ENCODE measurements at regions not wholly inside any gene's neighbourhood (a gene's known extent, or its start where the extent isn't known, plus 50 kb on each side); places are given as distances from the start of the nearest gene placed in this dataset.

DNA sequence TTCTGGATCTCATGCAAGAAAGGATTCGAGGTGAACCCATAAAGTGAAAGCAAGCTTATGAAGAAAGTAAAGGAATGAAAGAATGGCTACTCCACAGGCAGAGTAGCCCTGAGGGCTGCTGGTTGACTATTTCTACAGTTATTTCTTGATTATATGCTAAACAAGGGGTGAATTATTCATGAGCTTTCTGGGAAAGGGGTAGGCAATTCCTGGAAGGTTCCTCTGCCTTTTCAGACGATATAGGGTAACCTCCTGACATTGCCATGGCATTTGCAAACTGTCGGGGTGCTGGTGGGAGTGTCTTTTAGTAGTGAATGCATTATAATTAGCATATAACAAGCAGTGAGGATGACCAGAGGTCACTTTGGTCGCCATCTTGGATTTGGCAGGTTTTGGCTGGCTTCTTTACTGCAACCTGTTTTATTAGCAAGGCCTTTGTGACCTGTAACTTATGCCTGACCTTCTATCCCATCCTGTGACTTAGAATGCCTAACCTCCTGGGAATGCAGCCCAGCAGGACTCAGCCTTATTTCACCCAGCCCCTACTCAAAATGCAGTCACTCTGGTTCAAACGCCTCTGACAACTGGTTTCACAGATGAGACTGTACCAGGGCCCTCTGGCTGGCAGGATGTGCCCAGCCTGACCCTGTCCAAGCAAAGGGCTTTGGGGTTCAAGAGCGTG is 157.7 kb upstream of the SFSWAP start:
- no peak for TF ChIP-seq POLR2A (IDR thresholded peaks at IDR 0.05)
- TF ChIP-seq, protein P1, sequence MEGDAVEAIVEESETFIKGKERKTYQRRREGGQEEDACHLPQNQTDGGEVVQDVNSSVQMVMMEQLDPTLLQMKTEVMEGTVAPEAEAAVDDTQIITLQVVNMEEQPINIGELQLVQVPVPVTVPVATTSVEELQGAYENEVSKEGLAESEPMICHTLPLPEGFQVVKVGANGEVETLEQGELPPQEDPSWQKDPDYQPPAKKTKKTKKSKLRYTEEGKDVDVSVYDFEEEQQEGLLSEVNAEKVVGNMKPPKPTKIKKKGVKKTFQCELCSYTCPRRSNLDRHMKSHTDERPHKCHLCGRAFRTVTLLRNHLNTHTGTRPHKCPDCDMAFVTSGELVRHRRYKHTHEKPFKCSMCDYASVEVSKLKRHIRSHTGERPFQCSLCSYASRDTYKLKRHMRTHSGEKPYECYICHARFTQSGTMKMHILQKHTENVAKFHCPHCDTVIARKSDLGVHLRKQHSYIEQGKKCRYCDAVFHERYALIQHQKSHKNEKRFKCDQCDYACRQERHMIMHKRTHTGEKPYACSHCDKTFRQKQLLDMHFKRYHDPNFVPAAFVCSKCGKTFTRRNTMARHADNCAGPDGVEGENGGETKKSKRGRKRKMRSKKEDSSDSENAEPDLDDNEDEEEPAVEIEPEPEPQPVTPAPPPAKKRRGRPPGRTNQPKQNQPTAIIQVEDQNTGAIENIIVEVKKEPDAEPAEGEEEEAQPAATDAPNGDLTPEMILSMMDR (IDR thresholded peaks at IDR 0.05) = no peak
- H3K27ac ChIP-seq = no peak overlapping the region
- no peaks in the 10 kb centered on the region for H3K36me3 ChIP-seq
- no peak for DNase-seq
- H3K4me3 ChIP-seq = no peak overlapping the region
- no peaks in the 10 kb centered on the region for H3K4me1 ChIP-seq
- no peaks in the 10 kb centered on the region for H3K9me3 ChIP-seq
- H3K27me3 ChIP-seq = no peaks in the 10 kb centered on the region

DNA sequence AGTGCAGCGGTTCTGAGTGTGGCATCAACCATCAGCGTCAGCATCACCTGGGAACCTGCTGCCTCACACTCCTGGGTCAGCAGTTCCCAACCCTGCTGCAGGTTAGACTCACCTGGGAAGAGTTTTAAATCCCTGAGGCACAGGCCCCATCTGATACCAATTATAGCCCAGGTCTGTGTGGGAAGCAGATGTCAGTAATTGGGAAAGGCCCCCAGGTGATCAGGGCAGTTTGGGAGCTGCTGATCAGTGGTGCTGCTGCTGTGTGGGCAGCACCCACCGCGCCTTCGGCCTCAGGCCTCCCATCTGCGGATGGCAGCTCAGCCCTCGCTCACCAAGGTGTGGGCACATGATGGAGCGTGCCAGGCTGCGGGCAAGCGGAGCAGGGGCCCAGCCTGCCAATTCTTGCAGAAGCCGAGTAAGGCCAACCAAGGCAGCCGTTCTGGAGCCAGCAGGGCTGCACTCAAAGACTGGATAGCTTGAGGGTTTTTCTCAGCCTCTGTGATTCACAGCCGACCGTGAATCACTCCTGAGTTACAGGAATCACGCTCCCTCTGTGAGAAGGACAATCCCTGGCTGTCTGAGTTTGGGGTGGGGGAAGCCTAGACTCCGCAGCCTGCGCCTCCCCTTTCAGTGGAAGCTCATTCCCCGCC is 155.6 kb upstream of the SFSWAP start:
- TF ChIP-seq, protein P1 (IDR thresholded peaks at IDR 0.05) = no peak
- no peak for TF ChIP-seq POLR2A (IDR thresholded peaks at IDR 0.05)

DNA sequence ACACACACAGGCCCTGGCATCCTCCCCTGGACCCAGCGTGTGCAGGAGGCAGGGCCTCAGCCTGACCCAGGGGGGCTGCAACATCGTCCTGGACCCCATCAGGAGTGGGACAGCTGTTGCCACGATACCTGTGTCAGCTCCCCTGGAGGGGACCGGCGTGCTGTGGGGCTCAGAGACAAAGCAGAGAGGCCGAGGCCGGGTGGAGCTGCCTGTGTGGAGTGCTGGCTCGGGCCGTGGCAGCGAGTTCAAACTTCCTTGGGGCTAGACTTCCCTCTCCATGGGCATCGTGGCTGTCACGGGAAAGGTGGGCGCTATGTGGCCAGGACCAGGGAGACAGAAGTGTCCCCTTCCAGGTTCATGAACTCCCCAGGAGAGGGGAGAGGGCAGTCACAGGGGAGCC is 155.0 kb upstream of the SFSWAP start:
- DNase-seq = no peak
- TF ChIP-seq, protein P1 (IDR thresholded peaks at IDR 0.05) = no peak
- TF ChIP-seq POLR2A (IDR thresholded peaks at IDR 0.05) = no peak

More for the DNA sequence above, 155.6 kb upstream of the SFSWAP start:
- Histone ChIP-seq H3K4me1 (no peaks in the 10 kb centered on the region), H3K36me3 (no peaks in the 10 kb centered on the region), H3K27me3 (no peaks in the 10 kb centered on the region), H3K27ac (no peak overlapping the region), H3K9me3 (no peaks in the 10 kb centered on the region), H3K4me3 (no peak overlapping the region)
- DNase-seq = no peak

DNA sequence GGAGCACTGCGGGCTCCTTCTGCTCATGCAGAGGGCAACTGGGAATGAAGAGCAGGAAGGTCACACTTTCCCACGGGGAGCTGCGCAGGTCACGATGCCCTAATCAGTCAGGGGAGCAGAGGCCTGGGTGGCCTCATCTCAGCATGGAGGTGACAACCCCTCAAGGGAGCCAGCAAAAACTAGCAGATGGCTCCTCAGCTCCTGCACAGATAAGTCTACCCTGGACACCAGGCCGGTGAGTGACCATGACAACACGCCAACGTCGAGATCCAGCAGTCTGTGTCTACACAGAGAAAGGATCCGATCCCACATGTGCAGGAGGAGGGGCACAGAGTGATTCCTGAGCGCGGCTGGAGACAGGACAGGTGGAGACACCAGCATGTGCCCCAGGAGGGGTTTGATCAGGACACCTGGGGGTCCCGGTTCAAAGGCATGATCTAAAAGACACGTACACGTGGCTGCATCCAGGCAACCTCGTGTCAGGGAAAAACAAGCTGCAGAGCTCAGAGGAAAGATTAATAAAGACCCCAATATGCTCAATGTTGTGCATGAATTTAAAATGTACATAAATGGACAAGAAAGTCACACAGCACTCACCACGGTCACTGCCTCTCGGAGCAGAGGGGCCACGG is 153.7 kb upstream of the SFSWAP start:
- TF ChIP-seq, protein P1 (IDR thresholded peaks at IDR 0.05) = no peak
- no peak for TF ChIP-seq POLR2A (IDR thresholded peaks at IDR 0.05)
- Histone ChIP-seq H3K27me3 (no peaks in the 10 kb centered on the region), H3K4me1 (no peaks in the 10 kb centered on the region), H3K4me3 (no peak overlapping the region), H3K9me3 (no peaks in the 10 kb centered on the region), H3K36me3 (no peaks in the 10 kb centered on the region), H3K27ac (no peak overlapping the region)
- no peak for DNase-seq

More for the DNA sequence above, 155.0 kb upstream of the SFSWAP start:
- Histone ChIP-seq H3K4me3 (no peak overlapping the region), H3K4me1 (no peaks in the 10 kb centered on the region), H3K27me3 (no peaks in the 10 kb centered on the region), H3K9me3 (no peaks in the 10 kb centered on the region), H3K27ac (no peak overlapping the region), H3K36me3 (no peaks in the 10 kb centered on the region)

DNA sequence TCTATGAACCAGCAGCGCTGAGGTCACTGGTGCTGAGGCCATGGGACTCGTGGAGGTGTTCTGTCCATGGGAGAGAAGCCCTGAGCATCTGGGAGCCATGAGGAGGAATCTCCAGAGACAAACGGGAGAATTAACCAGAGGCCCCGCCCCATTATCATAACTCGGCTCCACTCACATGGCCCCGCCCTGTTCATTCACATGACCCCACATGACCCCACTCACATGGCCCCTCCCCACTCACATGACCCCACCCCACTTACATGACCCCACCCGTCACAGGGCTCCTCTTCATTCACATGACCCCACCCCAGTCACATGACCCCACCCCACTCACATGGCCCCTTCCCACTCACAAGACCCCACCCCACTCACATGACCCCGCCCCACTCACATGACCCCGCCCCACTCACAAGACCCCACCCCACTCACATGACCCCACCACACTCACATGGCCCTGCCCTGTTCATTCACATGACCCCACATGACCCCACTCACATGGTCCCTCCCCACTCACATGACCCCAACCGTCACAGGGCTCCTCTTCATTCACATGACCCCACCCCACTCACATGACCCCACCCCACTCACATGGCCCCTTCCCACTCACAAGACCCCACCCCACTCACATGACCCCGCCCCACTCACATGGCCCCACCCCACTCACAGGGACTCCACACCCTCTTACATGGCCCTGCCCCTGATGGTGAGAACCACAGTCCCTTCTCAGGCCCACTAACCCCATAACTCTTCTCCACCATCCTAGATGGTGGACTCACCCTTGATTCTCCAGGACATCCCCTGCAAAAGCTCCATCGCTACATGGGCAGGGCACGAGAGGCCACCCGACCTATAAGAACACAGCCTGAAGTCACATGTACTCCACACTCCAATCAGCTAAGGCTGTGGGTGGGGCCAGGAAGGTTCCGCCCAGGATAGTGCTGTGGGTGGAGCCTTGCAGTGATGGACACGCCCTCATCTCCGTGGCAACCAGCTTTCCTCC is 151.1 kb upstream of the SFSWAP start:
- Histone ChIP-seq H3K36me3 (no peaks in the 10 kb centered on the region), H3K4me1 (no peaks in the 10 kb centered on the region), H3K4me3 (no peak overlapping the region), H3K9me3 (no peaks in the 10 kb centered on the region), H3K27me3 (no peaks in the 10 kb centered on the region), H3K27ac (no peak overlapping the region)
- TF ChIP-seq, protein P1 (IDR thresholded peaks at IDR 0.05) = no peak
- TF ChIP-seq POLR2A (IDR thresholded peaks at IDR 0.05) = no peak
- DNase-seq = peak in 1 of 3 donors; percentile 19
